OCI-LY7 (cell line): ENCODE measurements at regions not wholly inside any gene's neighbourhood (a gene's known extent, or its start where the extent isn't known, plus 50 kb on each side); places are given as distances from the start of the nearest gene placed in this dataset.

Experiments
- BruUV-seq: library from RNA; stranded (reverse); fragments of 400-500 nt; replicated peaks from 2 replicates; lab custom pipeline; 2021; lab: Mats Ljungman, UMichigan
- CTCF ChIA-PET: fragments of 300-600 bp; sonication (Branson Sonifier 250); formaldehyde crosslinking; loops from one replicate; lab custom pipeline; 2022; ENCODE audit warnings: antibody characterized with exemption; ENCODE audit not compliant: unreplicated experiment; lab: Charles Lee
- POLR2A ChIA-PET: fragments of 300-600 bp; sonication (Branson Sonifier 250); formaldehyde crosslinking; loops from one replicate; lab custom pipeline; 2022; ENCODE audit warnings: antibody characterized with exemption; lab: Charles Lee
- DNase-seq: peaks from one replicate; pipeline ENCODE4 v3.0.0-alpha.2; 2015; ENCODE audit warnings: low spot score
- H2AFZ ChIP-seq: fragments of 200-600 bp; sonication (generic), shearing (Covaris generic); 2 replicates; pipeline ENCODE4 v1.6.1; 2014; ENCODE audit warnings: mild to moderate bottlenecking, antibody characterized with exemption, low read length, moderate library complexity
- H3K27ac ChIP-seq: fragments of 200-600 bp; sonication (generic); 2 replicates; pipeline ENCODE4 v1.5.1; 2014; ENCODE audit warnings: mixed run types, low read depth, mild to moderate bottlenecking, moderate library complexity, low read length, inconsistent platforms; ENCODE audit not compliant: poor library complexity, severe bottlenecking
- H3K36me3 ChIP-seq: fragments of 200-600 bp; sonication (generic); 2 replicates; pipeline ENCODE4 v1.6.1; 2014; ENCODE audit warnings: mild to moderate bottlenecking, antibody characterized with exemption, low read length, moderate library complexity, mixed read lengths; ENCODE audit not compliant: insufficient read depth
- H3K4me1 ChIP-seq: fragments of 200-600 bp; sonication (generic); 2 replicates; pipeline ENCODE4 v1.5.1; 2014; ENCODE audit warnings: mild to moderate bottlenecking, low read length; ENCODE audit not compliant: insufficient read depth, poor library complexity, severe bottlenecking
- H3K4me2 ChIP-seq: fragments of 200-600 bp; sonication (generic); 2 replicates; pipeline ENCODE4 v1.6.1; 2014; ENCODE audit warnings: mild to moderate bottlenecking, low read length
- H3K4me3 ChIP-seq: fragments of 200-600 bp; sonication (generic); 2 replicates; pipeline ENCODE4 v1.5.1; 2014; ENCODE audit warnings: mild to moderate bottlenecking, low read depth, low read length; ENCODE audit not compliant: poor library complexity, severe bottlenecking
- H3K79me2 ChIP-seq: fragments of 200-600 bp; sonication (generic); 2 replicates; pipeline ENCODE4 v1.6.1; 2016; ENCODE audit warnings: low read depth, mild to moderate bottlenecking, low read length, moderate library complexity, mixed read lengths; ENCODE audit not compliant: insufficient read depth
- H3K9me2 ChIP-seq: fragments of 200-600 bp; sonication (generic); 2 replicates; pipeline ENCODE4 v1.6.1; 2016; ENCODE audit warnings: mild to moderate bottlenecking, low read length, mixed read lengths; ENCODE audit not compliant: insufficient read depth
- H3K9me3 ChIP-seq: fragments of 200-600 bp; sonication (generic); 2 replicates; pipeline ENCODE4 v1.6.1; 2014; ENCODE audit warnings: mild to moderate bottlenecking, mixed run types, low read length, mixed read lengths
- H4K20me1 ChIP-seq: fragments of 200-600 bp; sonication (generic); 2 replicates; pipeline ENCODE4 v1.6.1; 2014; ENCODE audit warnings: mild to moderate bottlenecking, antibody characterized with exemption, low read length, moderate library complexity, mixed read lengths; ENCODE audit not compliant: insufficient read depth
- CTCF ChIP-seq: fragments of 200-600 bp; sonication (generic); conservative IDR thresholded peaks from 2 replicates; pipeline ENCODE4 v1.5.1; 2014; ENCODE audit warnings: mild to moderate bottlenecking, antibody characterized with exemption, low read length, moderate library complexity, mixed read lengths
- EZH2phosphoT487 ChIP-seq: fragments of 200-600 bp; sonication (generic); IDR thresholded peaks from 2 replicates; pipeline ENCODE4 v1.6.1; 2018; ENCODE audit warnings: low read depth, borderline replicate concordance, mild to moderate bottlenecking, mixed run types, antibody characterized with exemption, low read length, moderate library complexity, mixed read lengths
- intact Hi-C: fragments of 100-400 bp; cut with micrococcal nuclease; formaldehyde crosslinking; loops from one replicate; pipeline ENCODE4 v1.10.0; 2022; ENCODE audit not compliant: unreplicated experiment

- H2AFZ ChIP-seq: no peak overlapping the region
- CTCF ChIA-PET: no interaction called here
- POLR2A ChIA-PET: no interaction called here
- H3K4me3 ChIP-seq: no peak overlapping the region
- no TSS peak for BruUV-seq
- H3K36me3 ChIP-seq: no peaks in the 10 kb centered on the region
- no peak for DNase-seq
- no peaks in the 10 kb centered on the region for H3K9me2 ChIP-seq
- H3K4me1 ChIP-seq: no peaks in the 10 kb centered on the region
- H3K79me2 ChIP-seq: no peaks in the 10 kb centered on the region
- H4K20me1 ChIP-seq: no peaks in the 10 kb centered on the region
- H3K9me3 ChIP-seq: no peaks in the 10 kb centered on the region
- no peak overlapping the region for H3K27ac ChIP-seq
- no peak for TF ChIP-seq CTCF
- TF ChIP-seq EZH2phosphoT487: no peak
- no peak overlapping the region for H3K4me2 ChIP-seq
- intact Hi-C loops: no loop called here
Measured at GRCh38 chr19:29012457-29012856, 200.5 kb downstream of the UQCRFS1 start.

GRCh38 chr19:29010276-29010675, 202.7 kb downstream of the UQCRFS1 start:
- Histone ChIP-seq H3K9me2 (no peaks in the 10 kb centered on the region), H3K9me3 (no peaks in the 10 kb centered on the region), H3K79me2 (no peaks in the 10 kb centered on the region), H3K4me2 (no peak overlapping the region), H3K36me3 (no peaks in the 10 kb centered on the region), H2AFZ (no peak overlapping the region), H3K27ac (no peak overlapping the region), H4K20me1 (no peaks in the 10 kb centered on the region), H3K4me3 (no peak overlapping the region), H3K4me1 (no peaks in the 10 kb centered on the region)
- intact Hi-C loops: no loop called here
- TF ChIP-seq EZH2phosphoT487: no peak
- TF ChIP-seq CTCF: no peak
- ChIA-PET POLR2A (no interaction called here), CTCF (no interaction called here)
- BruUV-seq: no TSS peak
- DNase-seq: no peak

GRCh38 chr19:29006057-29006735, 206.8 kb downstream of the UQCRFS1 start:
- Histone ChIP-seq H3K27ac (no peak overlapping the region), H3K4me2 (no peak overlapping the region), H3K9me2 (no peaks in the 10 kb centered on the region), H2AFZ (no peak overlapping the region), H3K4me3 (no peak overlapping the region), H3K4me1 (no peaks in the 10 kb centered on the region), H3K9me3 (no peaks in the 10 kb centered on the region), H4K20me1 (no peaks in the 10 kb centered on the region), H3K79me2 (no peaks in the 10 kb centered on the region), H3K36me3 (no peaks in the 10 kb centered on the region)
- ChIA-PET CTCF (no interaction called here), POLR2A (interaction anchor here (0.6 kb wide), 1 partner anchor 24 kb away, joined by 3 read pairs; no protein-coding TSS in a partner anchor)
- intact Hi-C loops: no loop called here
- no peak for DNase-seq
- TF ChIP-seq EZH2phosphoT487: no peak
- TF ChIP-seq CTCF: no peak
- BruUV-seq: no TSS peak
